H1 (cell line): ENCODE measurements at regions not wholly inside any gene's neighbourhood (a gene's known extent, or its start where the extent isn't known, plus 50 kb on each side); places are given as distances from the start of the nearest gene placed in this dataset.

Source experiments
- ATF3 ChIP-seq: IDR thresholded peaks from 2 replicates; pipeline ENCODE4 v1.6.1; 2011; ENCODE audit warnings: low read depth, mild to moderate bottlenecking, low read length; ENCODE audit not compliant: insufficient read depth
- CREB1 ChIP-seq: IDR thresholded peaks from 2 replicates; pipeline ENCODE4 v1.6.1; 2012; ENCODE audit warnings: inconsistent platforms
- CTCF ChIP-seq, 3 experiments: IDR thresholded peaks; 1 replicate in 2 of 3; 2 replicates in 1 of 3; pipeline versions ENCODE4 v1.5.1 to v1.6.1; 2011; ENCODE audit warnings: low read length in 3 of 3, mild to moderate bottlenecking in 3 of 3, inconsistent platforms in 2 of 3, low read depth in 1 of 3, moderate library complexity in 1 of 3; ENCODE audit not compliant: insufficient read depth in 1 of 3; ENCODE audit errors: control extremely low read depth in 1 of 3
- EZH2 ChIP-seq: fragments of 200-600 bp; sonication (generic); IDR thresholded peaks from 2 replicates; pipeline ENCODE4 v1.7.1; 2012; ENCODE audit warnings: low read depth, mild to moderate bottlenecking, moderate library complexity, low read length, inconsistent platforms; ENCODE audit not compliant: severe bottlenecking
- GTF2F1 ChIP-seq: IDR thresholded peaks from 2 replicates; pipeline ENCODE4 v1.6.1; 2012; ENCODE audit warnings: low read depth, low read length, improper control_type of control experiment, borderline replicate concordance
- JUN ChIP-seq: IDR thresholded peaks from 2 replicates; pipeline ENCODE4 v1.6.1; 2011; ENCODE audit warnings: low read depth, mild to moderate bottlenecking, improper control_type of control experiment, low read length
- RAD21 ChIP-seq, 2 experiments: IDR thresholded peaks in 1 of 2; conservative IDR thresholded peaks in 1 of 2; 2 replicates each; pipeline ENCODE4 v1.6.1; 2011; ENCODE audit warnings: low read depth in 2 of 2, low read length in 2 of 2, improper control_type of control experiment in 1 of 2, inconsistent platforms in 1 of 2, mild to moderate bottlenecking in 1 of 2, moderate library complexity in 1 of 2
- SP2 ChIP-seq: IDR thresholded peaks from 2 replicates; pipeline ENCODE4 v1.6.1; 2012; ENCODE audit warnings: mild to moderate bottlenecking, low read length, inconsistent platforms
- TAF1 ChIP-seq: IDR thresholded peaks from 2 replicates; pipeline ENCODE4 v1.6.1; 2011; ENCODE audit warnings: mild to moderate bottlenecking, low read depth, low read length

- TF ChIP-seq TAF1 (no peak), CTCF (IDR thresholded peaks at IDR 0.05; ENCODE audit: control extremely low read depth in 1 of 3, insufficient read depth in 1 of 3, low read depth in 1 of 3, low read length in 3 of 3) (no peak), RAD21 (IDR thresholded peaks at IDR 0.05 in 1 of 2, conservative IDR thresholded peaks at IDR 0.05 in 1 of 2; ENCODE audit: low read depth in 2 of 2, low read length in 2 of 2) (no peak), CREB1 (no peak), ATF3 (no peak), EZH2 (no peak), SP2 (no peak), GTF2F1 (no peak), JUN (no peak)
These were observed 131.1 kb downstream of the RMI1 start for GRCh38 chr9:84111726-84112125.
